ENCODE measurements at regions not wholly inside any gene's neighbourhood (a gene's known extent, or its start where the extent isn't known, plus 50 kb on each side); places are given as distances from the start of the nearest gene placed in this dataset.

GRCh38 chr4:106444557-106444956 lies 76.0 kb upstream of the GIMD1 start:
- POLR2A ChIA-PET, result no interaction called here
- Histone ChIP-seq H3K4me3 (replicated peaks in 1 of 3; ENCODE audit: insufficient read depth in 1 of 3, low read depth in 1 of 3, low read length in 3 of 3) (no peak overlapping the region), H3K79me2 (ENCODE audit: control insufficient read depth, insufficient read depth, low read length) (no peaks in the 10 kb centered on the region), H4K20me1 (replicated peaks; ENCODE audit: control insufficient read depth, extremely low read depth, insufficient read depth, low read length) (no peaks in the 10 kb centered on the region), H3K9me1 (replicated peaks; ENCODE audit: control insufficient read depth, extremely low read depth, insufficient read depth, low read length) (no peaks in the 10 kb centered on the region), H3K27ac (ENCODE audit: insufficient read depth, low read depth, low read length) (no peak overlapping the region), H3K4me1 (ENCODE audit: control insufficient read depth, extremely low read depth, insufficient read depth, low read length) (no peaks in the 10 kb centered on the region), H3K27me3 (ENCODE audit: control insufficient read depth in 2 of 2, insufficient read depth in 2 of 2, low read length in 2 of 2) (no peaks in the 10 kb centered on the region), H3K9ac (replicated peaks; ENCODE audit: extremely low read depth, insufficient read depth, low read length) (no peak overlapping the region), H3K36me3 (ENCODE audit: control insufficient read depth in 2 of 2, extremely low read depth in 1 of 2, insufficient read depth in 2 of 2, low read length in 2 of 2) (no peaks in the 10 kb centered on the region), H3K9me3 (replicated peaks; ENCODE audit: control insufficient read depth, insufficient read depth, low read length) (no peaks in the 10 kb centered on the region), H2AFZ (ENCODE audit: low read depth, low read length) (no peak overlapping the region), H3K4me2 (ENCODE audit: insufficient read depth, low read length) (no peak overlapping the region)
- CTCF ChIA-PET, result no interaction called here
- dilution Hi-C loops (cut with MboI; ENCODE audit: extremely low pct_ligation_motif_present, low sequenced_read_pairs) (no loop called here), intact Hi-C loops (cut with micrococcal nuclease) (no loop called here)
- peak; percentile 5 for DNase-seq (ENCODE audit: low read depth, low spot score)
- FAIRE-seq, result no peak
- BruUV-seq (replicated peaks), result no TSS peak
- no peak for TF ChIP-seq MYC (IDR thresholded peaks at IDR 0.05; ENCODE audit: low read depth, low read length)
- no peak for TF ChIP-seq POLR2A (IDR thresholded peaks at IDR 0.05; ENCODE audit: low read depth, low read length)
- TF ChIP-seq JUN (IDR thresholded peaks at IDR 0.05; ENCODE audit: borderline replicate concordance, insufficient read depth, insufficient read length, low read depth), result no peak

GRCh38 chr4:106430797-106431196 lies 62.2 kb upstream of the GIMD1 start:
- CTCF ChIA-PET, result no interaction called here
- no peak overlapping the region for H3K27ac ChIP-seq (ENCODE audit: insufficient read depth, low read depth, low read length)
- FAIRE-seq, result no peak
- H3K79me2 ChIP-seq (ENCODE audit: control insufficient read depth, insufficient read depth, low read length), result no peaks in the 10 kb centered on the region
- no peak overlapping the region for H2AFZ ChIP-seq (ENCODE audit: low read depth, low read length)
- H3K4me1 ChIP-seq (ENCODE audit: control insufficient read depth, extremely low read depth, insufficient read depth, low read length), result no peaks in the 10 kb centered on the region
- H3K9ac ChIP-seq (replicated peaks; ENCODE audit: extremely low read depth, insufficient read depth, low read length), result no peak overlapping the region
- POLR2A ChIA-PET, result no interaction called here
- no peak overlapping the region for H3K4me2 ChIP-seq (ENCODE audit: insufficient read depth, low read length)
- no peaks in the 10 kb centered on the region for H3K9me3 ChIP-seq (replicated peaks; ENCODE audit: control insufficient read depth, insufficient read depth, low read length)
- H3K36me3 ChIP-seq (ENCODE audit: control insufficient read depth in 2 of 2, extremely low read depth in 1 of 2, insufficient read depth in 2 of 2, low read length in 2 of 2), result no peaks in the 10 kb centered on the region
- intact Hi-C loops (cut with micrococcal nuclease), result no loop called here
- H3K4me3 ChIP-seq (replicated peaks in 1 of 3; ENCODE audit: insufficient read depth in 1 of 3, low read depth in 1 of 3, low read length in 3 of 3), result no peak overlapping the region
- no TSS peak for BruUV-seq (replicated peaks)
- no peaks in the 10 kb centered on the region for H4K20me1 ChIP-seq (replicated peaks; ENCODE audit: control insufficient read depth, extremely low read depth, insufficient read depth, low read length)
- no peak for DNase-seq (ENCODE audit: low read depth, low spot score)
- dilution Hi-C loops (cut with MboI; ENCODE audit: extremely low pct_ligation_motif_present, low sequenced_read_pairs), result no loop called here
- no peaks in the 10 kb centered on the region for H3K27me3 ChIP-seq (ENCODE audit: control insufficient read depth in 2 of 2, insufficient read depth in 2 of 2, low read length in 2 of 2)
- no peaks in the 10 kb centered on the region for H3K9me1 ChIP-seq (replicated peaks; ENCODE audit: control insufficient read depth, extremely low read depth, insufficient read depth, low read length)
- TF ChIP-seq EZH2 (IDR thresholded peaks at IDR 0.05; ENCODE audit: borderline replicate concordance, low read depth, low read length, severe bottlenecking) (no peak), JUN (IDR thresholded peaks at IDR 0.05; ENCODE audit: borderline replicate concordance, insufficient read depth, insufficient read length, low read depth) (no peak), FOS (IDR thresholded peaks at IDR 0.05; ENCODE audit: borderline replicate concordance, insufficient read depth, low read length) (no peak), MAX (IDR thresholded peaks at IDR 0.05; ENCODE audit: insufficient read depth, insufficient read length) (no peak), POLR2A (IDR thresholded peaks at IDR 0.05; ENCODE audit: low read depth, low read length) (no peak), CTCF (IDR thresholded peaks at IDR 0.05; ENCODE audit: extremely low read depth in 1 of 2, insufficient read depth in 1 of 2, low read depth in 1 of 2, low read length in 2 of 2) (no peak), MYC (IDR thresholded peaks at IDR 0.05; ENCODE audit: low read depth, low read length) (no peak), GATA2 (IDR thresholded peaks at IDR 0.05; ENCODE audit: insufficient read depth, insufficient read length, low read depth, low read length) (no peak), POLR2AphosphoS5 (IDR thresholded peaks at IDR 0.05; ENCODE audit: insufficient read depth, low read depth, low read length) (no peak)

Data from endothelial cell of umbilical vein (primary cell).